ENCODE measurements at regions not wholly inside any gene's neighbourhood (a gene's known extent, or its start where the extent isn't known, plus 50 kb on each side); places are given as distances from the start of the nearest gene placed in this dataset.

- TF ChIP-seq EZH2 (IDR thresholded peaks at IDR 0.05; ENCODE audit: insufficient read depth, poor library complexity, severe bottlenecking): no peak
- no peak for TF ChIP-seq EZH2phosphoT487 (IDR thresholded peaks at IDR 0.05; ENCODE audit: insufficient read depth, low read depth)
These were observed 274.4 kb upstream of the SEMA3A start for GRCh38 chr7:84469034-84469433.

Data from GM23248 (cell line).